Neuron (in vitro differentiated cells): ENCODE measurements at regions not wholly inside any gene's neighbourhood (a gene's known extent, or its start where the extent isn't known, plus 50 kb on each side); places are given as distances from the start of the nearest gene placed in this dataset.
"Not testable (repeated sequence)": the region's sequence is repeated elsewhere in the genome, so short reads cannot be mapped to it uniquely, and the experiment has no call there.

Experiments used
- H2AFZ ChIP-seq: one replicate; pipeline ENCODE4 v1.6.1; 2013; ENCODE audit warnings: low read depth, mild to moderate bottlenecking, inconsistent platforms, low read length, moderate library complexity
- H3K27me3 ChIP-seq: one replicate; pipeline ENCODE4 v1.6.1; 2013; ENCODE audit warnings: low read length; ENCODE audit not compliant: insufficient read depth
- H3K36me3 ChIP-seq: one replicate; pipeline ENCODE4 v1.6.1; 2013; ENCODE audit warnings: low read length; ENCODE audit not compliant: insufficient read depth
- H3K4me1 ChIP-seq: one replicate; pipeline ENCODE4 v1.6.1; 2013; ENCODE audit warnings: low read length; ENCODE audit not compliant: insufficient read depth
- H3K4me3 ChIP-seq: 2 replicates; pipeline ENCODE4 v1.5.1; 2013; ENCODE audit warnings: mild to moderate bottlenecking, low read length, moderate library complexity
- H3K9me3 ChIP-seq: one replicate; pipeline ENCODE4 v1.6.1; 2013; ENCODE audit warnings: low read length

GRCh38 chr10:61023053-61023452 lies 79.1 kb upstream of the RHOBTB1 start:
- Histone ChIP-seq H3K36me3 (no peaks in the 10 kb centered on the region), H3K4me1 (peaks cover 9% of the 10 kb centered on the region), H3K9me3 (no peaks in the 10 kb centered on the region), H3K4me3 (no peak overlapping the region), H2AFZ (no peak overlapping the region), H3K27me3 (peaks cover 5% of the 10 kb centered on the region)

- Histone ChIP-seq H3K27me3 (peaks cover 5% of the 10 kb centered on the region), H3K36me3 (no peaks in the 10 kb centered on the region), H2AFZ (no peak overlapping the region), H3K9me3 (no peaks in the 10 kb centered on the region), H3K4me3 (no peak overlapping the region), H3K4me1 (peaks cover 9% of the 10 kb centered on the region)
These were observed 77.9 kb upstream of the RHOBTB1 start for GRCh38 chr10:61021926-61022325.

GRCh38 chr10:61020420-61021158 lies 76.6 kb upstream of the RHOBTB1 start:
- H3K4me1 ChIP-seq = peaks cover 9% of the 10 kb centered on the region
- H2AFZ ChIP-seq = no peak overlapping the region
- peaks cover 3% of the 10 kb centered on the region for H3K27me3 ChIP-seq
- H3K36me3 ChIP-seq = no peaks in the 10 kb centered on the region
- H3K9me3 ChIP-seq = no peaks in the 10 kb centered on the region
- H3K4me3 ChIP-seq = no peak overlapping the region

GRCh38 chr10:61018146-61018545 lies 74.2 kb upstream of the RHOBTB1 start:
- peaks cover 9% of the 10 kb centered on the region for H3K4me1 ChIP-seq
- H3K4me3 ChIP-seq = no peak overlapping the region
- no peak overlapping the region for H2AFZ ChIP-seq
- no peaks in the 10 kb centered on the region for H3K9me3 ChIP-seq
- H3K36me3 ChIP-seq = no peaks in the 10 kb centered on the region
- no peaks in the 10 kb centered on the region for H3K27me3 ChIP-seq

- Histone ChIP-seq H3K36me3 (no peaks in the 10 kb centered on the region), H3K9me3 (no peaks in the 10 kb centered on the region), H3K4me3 (no peak overlapping the region), H2AFZ (no peak overlapping the region), H3K27me3 (no peaks in the 10 kb centered on the region), H3K4me1 (peaks cover under 1% of the 10 kb centered on the region)
These were observed 72.6 kb upstream of the RHOBTB1 start for GRCh38 chr10:61016630-61017029.

GRCh38 chr10:61016007-61016406 lies 72.0 kb upstream of the RHOBTB1 start:
- Histone ChIP-seq H3K4me1 (no peaks in the 10 kb centered on the region), H3K9me3 (no peaks in the 10 kb centered on the region), H3K4me3 (no peak overlapping the region), H3K36me3 (no peaks in the 10 kb centered on the region), H3K27me3 (peaks cover 1% of the 10 kb centered on the region), H2AFZ (no peak overlapping the region)

GRCh38 chr10:61010863-61011262 lies 66.9 kb upstream of the RHOBTB1 start:
- H3K27me3 ChIP-seq = peaks cover 3% of the 10 kb centered on the region
- H3K36me3 ChIP-seq = no peaks in the 10 kb centered on the region
- H3K4me3 ChIP-seq = no peak overlapping the region
- H2AFZ ChIP-seq = no peak overlapping the region
- H3K9me3 ChIP-seq = no peaks in the 10 kb centered on the region
- H3K4me1 ChIP-seq = no peaks in the 10 kb centered on the region

GRCh38 chr10:61003069-61003468 lies 59.1 kb upstream of the RHOBTB1 start:
- H2AFZ ChIP-seq, H3K36me3 ChIP-seq, H3K9me3 ChIP-seq, H3K4me3 ChIP-seq, H3K4me1 ChIP-seq: not testable (repeated sequence)
- peaks cover 24% of the 10 kb centered on the region for H3K27me3 ChIP-seq

- H3K4me3 ChIP-seq = peak overlapping the region; percentile 67
- H2AFZ ChIP-seq = peak overlapping the region; percentile 39
- peaks cover 10% of the 10 kb centered on the region for H3K4me1 ChIP-seq
- no peaks in the 10 kb centered on the region for H3K36me3 ChIP-seq
- H3K27me3 ChIP-seq = peaks cover 24% of the 10 kb centered on the region
- no peaks in the 10 kb centered on the region for H3K9me3 ChIP-seq
These were observed 57.7 kb upstream of the RHOBTB1 start for GRCh38 chr10:61001731-61002122.

GRCh38 chr10:61000769-61001730 lies 57.1 kb upstream of the RHOBTB1 start:
- peaks cover 10% of the 10 kb centered on the region for H3K4me1 ChIP-seq
- no peaks in the 10 kb centered on the region for H3K9me3 ChIP-seq
- peak overlapping the region; percentile 67 for H3K4me3 ChIP-seq
- H3K36me3 ChIP-seq = no peaks in the 10 kb centered on the region
- peak overlapping the region; percentile 39 for H2AFZ ChIP-seq
- peaks cover 24% of the 10 kb centered on the region for H3K27me3 ChIP-seq

GRCh38 chr10:60998932-60999331 lies 54.9 kb upstream of the RHOBTB1 start:
- no peaks in the 10 kb centered on the region for H3K9me3 ChIP-seq
- H2AFZ ChIP-seq = no peak overlapping the region
- H3K27me3 ChIP-seq = peaks cover 24% of the 10 kb centered on the region
- peaks cover 10% of the 10 kb centered on the region for H3K4me1 ChIP-seq
- no peak overlapping the region for H3K4me3 ChIP-seq
- no peaks in the 10 kb centered on the region for H3K36me3 ChIP-seq

- H2AFZ ChIP-seq = no peak overlapping the region
These were observed 50.1 kb upstream of the RHOBTB1 start for GRCh38 chr10:60994128-60994527.

More at GRCh38 chr10:60994128-60994527, 50.1 kb upstream of the RHOBTB1 start:
- no peaks in the 10 kb centered on the region for H3K36me3 ChIP-seq
- H3K9me3 ChIP-seq = no peaks in the 10 kb centered on the region
- no peaks in the 10 kb centered on the region for H3K4me1 ChIP-seq
- peaks cover 5% of the 10 kb centered on the region for H3K27me3 ChIP-seq
- no peak overlapping the region for H3K4me3 ChIP-seq
